ENCODE measurements at regions not wholly inside any gene's neighbourhood (a gene's known extent, or its start where the extent isn't known, plus 50 kb on each side); places are given as distances from the start of the nearest gene placed in this dataset.

- Histone ChIP-seq H3K27me3 (no peaks in the 10 kb centered on the region), H3K9me3 (no peaks in the 10 kb centered on the region), H3K4me3 (no peak overlapping the region), H3K27ac (replicated peaks in 1 of 4) (no peak overlapping the region), H3K36me3 (no peaks in the 10 kb centered on the region), H3K4me1 (no peaks in the 10 kb centered on the region)
- 54% methylated on average over 4 of the region's 4 CpGs for WGBS
- DNase-seq (ENCODE audit: extremely low spot score), result peak; percentile 39
- intact Hi-C loops (cut with DNase I), result no loop called here
- TF ChIP-seq POLR2A (IDR thresholded peaks at IDR 0.05; ENCODE audit: low read depth) (no peak), POLR2AphosphoS5 (IDR thresholded peaks at IDR 0.05) (no peak), EP300 (IDR thresholded peaks at IDR 0.05) (no peak), CTCF (IDR thresholded peaks at IDR 0.05) (no peak)
Observed at GRCh38 chr10:84700668-84701369, 372.4 kb downstream of the CCSER2 start.

- no peaks in the 10 kb centered on the region for H3K36me3 ChIP-seq
- H3K9me3 ChIP-seq, result no peaks in the 10 kb centered on the region
- H3K4me3 ChIP-seq, result no peak overlapping the region
- 87% methylated on average over 3 of the region's 3 CpGs for WGBS
- no peaks in the 10 kb centered on the region for H3K27me3 ChIP-seq
- DNase-seq (ENCODE audit: extremely low spot score), result peak; percentile 90
- no peak for TF ChIP-seq POLR2A (IDR thresholded peaks at IDR 0.05; ENCODE audit: low read depth)
- TF ChIP-seq CTCF (IDR thresholded peaks at IDR 0.05), result no peak
- no peak for TF ChIP-seq POLR2AphosphoS5 (IDR thresholded peaks at IDR 0.05)
- peaks cover 0 to under 1% (median 0%) of the 10 kb centered on the region in 4 donors for H3K4me1 ChIP-seq
- intact Hi-C loops (cut with DNase I), result no loop called here
- H3K27ac ChIP-seq (replicated peaks in 1 of 4), result no peak overlapping the region
Observed at GRCh38 chr10:84701370-84701720, 373.0 kb downstream of the CCSER2 start.

GRCh38 chr10:84704101-84704500 is 375.7 kb downstream of the CCSER2 start:
- Histone ChIP-seq H3K9me3 (no peaks in the 10 kb centered on the region), H3K4me3 (no peak overlapping the region), H3K27me3 (no peaks in the 10 kb centered on the region), H3K4me1 (peaks cover 0 to 10% (median 0%) of the 10 kb centered on the region in 4 donors), H3K36me3 (no peaks in the 10 kb centered on the region), H3K27ac (replicated peaks in 1 of 4) (no peak overlapping the region)
- TF ChIP-seq POLR2A (IDR thresholded peaks at IDR 0.05; ENCODE audit: low read depth) (no peak), EP300 (IDR thresholded peaks at IDR 0.05) (no peak), POLR2AphosphoS5 (IDR thresholded peaks at IDR 0.05) (no peak), CTCF (IDR thresholded peaks at IDR 0.05) (no peak)
- intact Hi-C loops (cut with DNase I), result no loop called here
- DNase-seq (ENCODE audit: extremely low spot score), result peak; percentile 64
- whole genome bisulfite sequencing, result 76% methylated on average over 3 of the region's 3 CpGs

GRCh38 chr10:84706431-84706830 is 378.0 kb downstream of the CCSER2 start:
- TF ChIP-seq EP300 (IDR thresholded peaks at IDR 0.05), result no peak
- no peak for TF ChIP-seq CTCF (IDR thresholded peaks at IDR 0.05)
- WGBS, result 83% methylated on average over 1 of the region's 1 CpG
- no peak overlapping the region for H3K4me3 ChIP-seq
- no peaks in the 10 kb centered on the region for H3K9me3 ChIP-seq
- peak; percentile 29 for DNase-seq (ENCODE audit: extremely low spot score)
- H3K4me1 ChIP-seq, result peaks cover 0 to 10% (median 0%) of the 10 kb centered on the region in 4 donors
- no peak overlapping the region for H3K27ac ChIP-seq (replicated peaks in 1 of 4)
- H3K27me3 ChIP-seq, result no peaks in the 10 kb centered on the region
- no peaks in the 10 kb centered on the region for H3K36me3 ChIP-seq
- intact Hi-C loops (cut with DNase I), result no loop called here

GRCh38 chr10:84706875-84707274 is 378.5 kb downstream of the CCSER2 start:
- no peaks in the 10 kb centered on the region for H3K36me3 ChIP-seq
- H3K9me3 ChIP-seq, result no peaks in the 10 kb centered on the region
- intact Hi-C loops (cut with DNase I), result no loop called here
- H3K27ac ChIP-seq (replicated peaks in 1 of 4), result no peak overlapping the region
- peaks cover 0 to 10% (median 0%) of the 10 kb centered on the region in 4 donors for H3K4me1 ChIP-seq
- no peak for DNase-seq (ENCODE audit: extremely low spot score)
- TF ChIP-seq EP300 (IDR thresholded peaks at IDR 0.05), result no peak
- peak in 1 of 2 donors; percentile 61 for TF ChIP-seq POLR2AphosphoS5 (IDR thresholded peaks at IDR 0.05)
- WGBS, result 49% methylated on average over 8 of the region's 8 CpGs
- no peaks in the 10 kb centered on the region for H3K27me3 ChIP-seq
- no peak overlapping the region for H3K4me3 ChIP-seq
